GM12865 (cell line): ENCODE measurements at regions not wholly inside any gene's neighbourhood (a gene's known extent, or its start where the extent isn't known, plus 50 kb on each side); places are given as distances from the start of the nearest gene placed in this dataset.

Experiments
- DNase-seq: peaks from one replicate; pipeline ENCODE4 v3.0.0; 2010; ENCODE audit warnings: low read depth
- H3K4me3 ChIP-seq: 2 replicates; pipeline ENCODE4 v1.5.1; 2011; ENCODE audit warnings: mild to moderate bottlenecking, low read depth, low read length, control low read depth
- TF ChIP-seq, protein P1 (sequence below): IDR thresholded peaks from 2 replicates; pipeline ENCODE4 v1.5.1; 2011; ENCODE audit warnings: low read length, control low read depth, low read depth, inconsistent platforms; ENCODE audit not compliant: insufficient read depth; ENCODE audit errors: missing control alignments

- no peak for DNase-seq
- H3K4me3 ChIP-seq: no peak overlapping the region
- TF ChIP-seq, protein P1, sequence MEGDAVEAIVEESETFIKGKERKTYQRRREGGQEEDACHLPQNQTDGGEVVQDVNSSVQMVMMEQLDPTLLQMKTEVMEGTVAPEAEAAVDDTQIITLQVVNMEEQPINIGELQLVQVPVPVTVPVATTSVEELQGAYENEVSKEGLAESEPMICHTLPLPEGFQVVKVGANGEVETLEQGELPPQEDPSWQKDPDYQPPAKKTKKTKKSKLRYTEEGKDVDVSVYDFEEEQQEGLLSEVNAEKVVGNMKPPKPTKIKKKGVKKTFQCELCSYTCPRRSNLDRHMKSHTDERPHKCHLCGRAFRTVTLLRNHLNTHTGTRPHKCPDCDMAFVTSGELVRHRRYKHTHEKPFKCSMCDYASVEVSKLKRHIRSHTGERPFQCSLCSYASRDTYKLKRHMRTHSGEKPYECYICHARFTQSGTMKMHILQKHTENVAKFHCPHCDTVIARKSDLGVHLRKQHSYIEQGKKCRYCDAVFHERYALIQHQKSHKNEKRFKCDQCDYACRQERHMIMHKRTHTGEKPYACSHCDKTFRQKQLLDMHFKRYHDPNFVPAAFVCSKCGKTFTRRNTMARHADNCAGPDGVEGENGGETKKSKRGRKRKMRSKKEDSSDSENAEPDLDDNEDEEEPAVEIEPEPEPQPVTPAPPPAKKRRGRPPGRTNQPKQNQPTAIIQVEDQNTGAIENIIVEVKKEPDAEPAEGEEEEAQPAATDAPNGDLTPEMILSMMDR: no peak
Observed at GRCh38 chr2:59988341-59988740, 565.1 kb downstream of the BCL11A start.

- TF ChIP-seq, protein P1: no peak
- H3K4me3 ChIP-seq: no peak overlapping the region
- DNase-seq: no peak
Observed at GRCh38 chr2:59986511-59986910, 566.9 kb downstream of the BCL11A start.

DNA sequence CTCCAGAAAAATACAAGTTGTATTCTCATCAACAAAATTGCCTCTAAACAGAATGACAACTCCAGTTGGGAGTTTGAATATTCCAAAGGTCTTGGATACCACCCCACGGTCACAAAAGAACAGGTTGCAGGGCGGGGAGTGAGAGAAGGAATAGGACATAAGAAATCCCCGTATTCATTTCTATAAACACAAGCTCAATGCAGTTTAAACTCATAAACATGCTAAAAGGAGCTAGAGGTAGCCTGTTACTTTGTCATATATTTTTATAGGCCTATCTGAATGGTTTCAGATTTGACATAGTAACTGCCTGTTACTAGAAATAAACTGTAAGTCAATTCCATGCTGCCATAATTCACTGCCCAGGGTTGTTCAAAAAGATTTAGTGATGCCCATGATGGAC is 567.5 kb downstream of the BCL11A start:
- DNase-seq: no peak
- no peak overlapping the region for H3K4me3 ChIP-seq
- TF ChIP-seq, protein P1: no peak

DNA sequence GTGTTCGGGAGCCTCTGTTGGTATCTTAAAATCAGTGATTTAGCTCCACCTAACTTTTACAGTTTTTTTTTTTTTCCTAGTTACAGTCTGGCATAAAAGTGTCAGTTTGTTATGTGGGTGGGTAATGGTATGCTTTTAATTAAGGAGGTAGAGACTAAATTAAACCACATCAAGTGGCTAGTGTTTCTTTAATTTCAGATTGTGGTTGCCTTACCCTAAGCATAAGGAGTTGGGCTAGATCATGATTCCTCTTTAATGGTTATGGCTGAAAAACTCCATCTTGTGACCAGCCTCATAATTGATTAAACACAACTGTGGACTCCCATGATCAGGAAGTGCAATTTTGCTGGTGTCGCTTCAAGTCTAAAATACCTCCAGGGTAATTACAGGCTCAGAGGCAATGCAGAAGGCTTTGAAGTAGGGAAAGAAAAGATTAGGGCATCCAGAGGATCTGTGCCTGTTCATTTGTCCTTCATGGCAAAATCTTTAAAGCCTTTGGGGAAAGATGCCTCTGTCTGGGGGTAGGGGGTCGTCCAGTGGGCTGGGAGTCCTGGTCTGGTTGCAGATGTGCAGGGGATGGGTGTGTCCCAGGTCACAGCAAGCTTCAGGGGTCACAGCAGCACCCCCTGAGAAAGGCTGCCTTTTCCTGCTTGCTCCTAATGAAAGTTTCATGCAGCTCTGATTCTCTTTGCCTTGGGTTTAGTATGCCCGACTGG is 579.2 kb downstream of the BCL11A start:
- TF ChIP-seq, protein P1: no peak
- no peak overlapping the region for H3K4me3 ChIP-seq
- DNase-seq: no peak

- DNase-seq: no peak
- H3K4me3 ChIP-seq: no peak overlapping the region
- TF ChIP-seq, protein P1: no peak
Observed at GRCh38 chr2:59969161-59969560, 584.3 kb downstream of the BCL11A start.

- TF ChIP-seq, protein P1: no peak
- H3K4me3 ChIP-seq: no peak overlapping the region
- DNase-seq: no peak
Observed at GRCh38 chr2:59968441-59968840, 585.0 kb downstream of the BCL11A start.

DNA sequence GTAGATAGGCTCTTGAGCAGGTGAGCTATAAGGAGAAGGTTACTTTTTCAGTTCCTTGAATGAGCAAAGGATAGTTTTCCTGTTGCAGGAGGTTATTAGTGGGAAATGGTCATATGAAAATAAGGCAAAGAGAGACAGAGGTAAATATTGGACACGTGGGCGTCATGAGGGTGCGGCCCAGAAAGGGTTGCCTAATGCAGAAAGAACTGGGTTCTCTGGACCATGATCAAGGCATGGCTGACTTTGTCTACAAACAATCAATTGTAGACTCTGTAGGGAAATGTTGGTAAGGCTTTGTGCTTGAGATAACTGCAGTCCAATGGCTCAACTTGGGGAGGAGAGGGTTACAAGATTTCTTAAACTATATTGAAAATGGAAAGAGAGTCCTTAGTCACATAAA is 585.8 kb downstream of the BCL11A start:
- H3K4me3 ChIP-seq: no peak overlapping the region
- TF ChIP-seq, protein P1: no peak
- DNase-seq: no peak
